ENCODE measurements at regions not wholly inside any gene's neighbourhood (a gene's known extent, or its start where the extent isn't known, plus 50 kb on each side); places are given as distances from the start of the nearest gene placed in this dataset.

- TF ChIP-seq POLR2A (IDR thresholded peaks at IDR 0.05; ENCODE audit: extremely low read depth, insufficient read length): no peak
- TF ChIP-seq CTCF (IDR thresholded peaks at IDR 0.05; ENCODE audit: low read depth, low read length): no peak
- TF ChIP-seq MYC (IDR thresholded peaks at IDR 0.05; ENCODE audit: low read depth, low read length): no peak
- TF ChIP-seq MAX (IDR thresholded peaks at IDR 0.05; ENCODE audit: low read depth, low read length): no peak
These were observed 228.6 kb downstream of the UQCRFS1 start for GRCh38 chr19:28984315-28984714.
